Mesenchymal stem cell (in vitro differentiated cells and primary cell): ENCODE measurements at regions not wholly inside any gene's neighbourhood (a gene's known extent, or its start where the extent isn't known, plus 50 kb on each side); places are given as distances from the start of the nearest gene placed in this dataset.

Experiments used
- DNase-seq: peaks from one replicate; pipeline ENCODE4 v3.0.0-alpha.2; 2013
- H2AFZ ChIP-seq: one replicate; pipeline ENCODE4 v1.6.1; 2013; ENCODE audit warnings: low read depth, mild to moderate bottlenecking, control low read depth, inconsistent platforms, low read length, moderate library complexity
- H2AK5ac ChIP-seq: 2 replicates; pipeline ENCODE4 v1.6.1; 2013; ENCODE audit warnings: low read length, moderate library complexity, mild to moderate bottlenecking, inconsistent platforms; ENCODE audit not compliant: severe bottlenecking
- H2BK120ac ChIP-seq: one replicate; pipeline ENCODE4 v1.6.1; 2013; ENCODE audit warnings: low read depth, mild to moderate bottlenecking, inconsistent platforms, low read length, moderate library complexity
- H2BK12ac ChIP-seq, 2 experiments: one replicate each; pipeline ENCODE4 v1.6.1; 2013; ENCODE audit warnings: inconsistent platforms in 2 of 2, low read length in 2 of 2, mild to moderate bottlenecking in 2 of 2, moderate library complexity in 2 of 2, control low read depth in 1 of 2
- H2BK15ac ChIP-seq: one replicate; pipeline ENCODE4 v1.6.1; 2013; ENCODE audit warnings: mild to moderate bottlenecking, low read depth, inconsistent platforms; ENCODE audit not compliant: poor library complexity, severe bottlenecking
- H2BK5ac ChIP-seq: 2 replicates; pipeline ENCODE4 v1.6.1; 2013; ENCODE audit warnings: low read depth, mild to moderate bottlenecking, low read length, control low read depth, inconsistent platforms; ENCODE audit not compliant: poor library complexity, severe bottlenecking
- H3K14ac ChIP-seq, 2 experiments: one replicate each; pipeline ENCODE4 v1.6.1; 2013; ENCODE audit warnings: inconsistent platforms in 2 of 2, low read length in 2 of 2, control low read depth in 1 of 2, mild to moderate bottlenecking in 1 of 2, moderate library complexity in 1 of 2
- H3K18ac ChIP-seq, 2 experiments: one replicate each; pipeline ENCODE4 v1.6.1; 2013; ENCODE audit warnings: inconsistent platforms in 2 of 2, low read length in 2 of 2, control low read depth in 1 of 2, low read depth in 1 of 2, mild to moderate bottlenecking in 1 of 2
- H3K23ac ChIP-seq, 2 experiments: one replicate each; pipeline ENCODE4 v1.6.1; 2013; ENCODE audit warnings: inconsistent platforms in 2 of 2, low read length in 2 of 2, mild to moderate bottlenecking in 2 of 2, moderate library complexity in 2 of 2, control low read depth in 1 of 2
- H3K27ac ChIP-seq: 2 replicates; pipeline ENCODE4 v1.5.1; 2013; ENCODE audit warnings: mild to moderate bottlenecking, moderate library complexity, low read length, control low read depth, inconsistent platforms; ENCODE audit not compliant: poor library complexity, severe bottlenecking
- H3K27me3 ChIP-seq, 2 experiments: 2 replicates each; pipeline versions ENCODE4 v1.6.1 to v1.7.0; 2013; ENCODE audit warnings: low read length in 2 of 2, mild to moderate bottlenecking in 2 of 2, moderate library complexity in 2 of 2, control low read depth in 1 of 2, inconsistent platforms in 1 of 2; ENCODE audit not compliant: control insufficient read depth in 1 of 2, insufficient read depth in 1 of 2
- H3K36me3 ChIP-seq, 2 experiments: 2 replicates each; pipeline versions ENCODE4 v1.6.1 to v1.7.0; 2013; ENCODE audit warnings: low read length in 2 of 2, control low read depth in 1 of 2, inconsistent platforms in 1 of 2, low read depth in 1 of 2, mild to moderate bottlenecking in 1 of 2; ENCODE audit not compliant: insufficient read depth in 2 of 2, control insufficient read depth in 1 of 2
- H3K4ac ChIP-seq, 2 experiments: one replicate each; pipeline ENCODE4 v1.6.1; 2013; ENCODE audit warnings: inconsistent platforms in 2 of 2, low read length in 2 of 2, mild to moderate bottlenecking in 2 of 2, moderate library complexity in 2 of 2, control low read depth in 1 of 2, low read depth in 1 of 2
- H3K4me1 ChIP-seq: 2 replicates; pipeline ENCODE4 v1.6.1; 2013; ENCODE audit warnings: low read depth, low read length, control low read depth; ENCODE audit not compliant: control insufficient read depth, insufficient read depth
- H3K4me2 ChIP-seq: 2 replicates; pipeline ENCODE4 v1.6.1; 2013; ENCODE audit warnings: low read length, mild to moderate bottlenecking, inconsistent platforms; ENCODE audit not compliant: poor library complexity, severe bottlenecking
- H3K4me3 ChIP-seq, 2 experiments: 2 replicates each; pipeline versions ENCODE4 v1.5.1 to v1.7.0; 2013; ENCODE audit warnings: low read length in 2 of 2, mild to moderate bottlenecking in 2 of 2, control low read depth in 1 of 2, low read depth in 1 of 2; ENCODE audit not compliant: insufficient read depth in 1 of 2
- H3K79me1 ChIP-seq: replicated peaks from 2 replicates; pipeline ENCODE4 v1.6.1; 2013; ENCODE audit warnings: mild to moderate bottlenecking, control low read depth, low read length, inconsistent platforms; ENCODE audit not compliant: poor library complexity, severe bottlenecking
- H3K9ac ChIP-seq: 2 replicates; pipeline ENCODE4 v1.7.0; 2013; ENCODE audit warnings: mild to moderate bottlenecking, low read length, moderate library complexity
- H3K9me3 ChIP-seq: 2 replicates; pipeline ENCODE4 v1.7.0; 2013; ENCODE audit warnings: mild to moderate bottlenecking, low read length; ENCODE audit not compliant: control insufficient read depth
- H4K8ac ChIP-seq: one replicate; pipeline ENCODE4 v1.6.1; 2013; ENCODE audit warnings: inconsistent platforms, mild to moderate bottlenecking, low read length, moderate library complexity
- H4K91ac ChIP-seq: one replicate; pipeline ENCODE4 v1.6.1; 2013; ENCODE audit warnings: mild to moderate bottlenecking, low read length, inconsistent platforms
- WGBS: methylation state at CpG from one replicate; pipeline ENCODE4 v1.1.7; 2013; ENCODE audit warnings: mixed read lengths; 5-methylcytosine and 5-hydroxymethylcytosine counted together

DNA sequence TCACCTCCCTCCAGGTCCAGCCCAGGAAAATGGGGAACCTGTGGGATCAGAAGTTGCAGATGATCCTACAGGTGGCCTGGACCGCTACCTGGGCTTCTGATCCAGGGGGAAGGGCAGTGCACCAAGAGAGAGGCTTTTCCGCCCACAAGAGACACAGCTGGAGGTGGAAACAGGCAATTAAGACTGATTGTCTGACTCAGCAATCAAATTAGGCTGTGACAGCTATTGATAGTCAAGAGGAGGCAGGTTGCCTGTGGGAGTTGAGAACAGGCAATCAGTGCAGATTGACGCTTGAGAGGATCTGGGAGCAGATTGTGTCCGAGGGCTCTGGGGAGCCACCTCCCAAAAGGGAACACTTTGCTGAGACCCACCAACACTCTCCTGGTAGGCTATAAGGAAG, 71.1 kb upstream of the SLC44A1 start:
- H2BK15ac ChIP-seq, result no peak overlapping the region
- no peak overlapping the region for H3K14ac ChIP-seq
- no peak overlapping the region for H2BK12ac ChIP-seq
- no peak overlapping the region for H3K23ac ChIP-seq
- no peaks in the 10 kb centered on the region for H3K36me3 ChIP-seq
- no peak overlapping the region for H2AFZ ChIP-seq
- DNase-seq, result no peak
- no peaks in the 10 kb centered on the region for H3K4me1 ChIP-seq
- no peak overlapping the region for H3K4me3 ChIP-seq
- no peaks in the 10 kb centered on the region for H3K9me3 ChIP-seq
- H3K9ac ChIP-seq, result no peak overlapping the region
- no peak overlapping the region for H3K18ac ChIP-seq
- H2BK120ac ChIP-seq, result no peak overlapping the region
- H4K91ac ChIP-seq, result no peak overlapping the region
- no peak overlapping the region for H2BK5ac ChIP-seq
- 66% methylated on average over 4 of the region's 4 CpGs for WGBS
- no peak overlapping the region for H4K8ac ChIP-seq
- no peaks in the 10 kb centered on the region for H3K79me1 ChIP-seq
- H3K4ac ChIP-seq, result no peak overlapping the region
- no peak overlapping the region for H3K4me2 ChIP-seq
- H2AK5ac ChIP-seq, result no peak overlapping the region
- H3K27ac ChIP-seq, result no peak overlapping the region
- no peaks in the 10 kb centered on the region for H3K27me3 ChIP-seq

DNA sequence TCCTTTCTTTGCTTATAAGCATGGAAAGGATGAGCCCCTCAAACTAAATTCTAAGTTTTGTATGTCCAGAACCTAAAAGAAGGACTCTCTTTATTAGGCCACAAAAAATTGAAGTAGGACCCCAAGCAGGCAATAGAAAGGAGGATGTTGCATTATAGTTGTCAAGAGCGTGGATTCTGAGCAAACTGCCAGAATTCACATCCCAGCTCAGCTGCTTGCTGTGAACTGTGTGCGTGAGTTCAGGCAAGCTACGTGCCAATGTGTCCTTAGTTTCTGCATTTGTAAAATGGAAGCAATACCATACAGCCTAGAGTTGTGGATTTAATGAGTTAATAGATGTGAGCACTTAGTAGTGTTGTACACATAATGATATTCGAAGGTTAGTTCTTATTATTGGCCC, 70.6 kb upstream of the SLC44A1 start:
- Histone ChIP-seq H2AFZ (no peak overlapping the region), H3K27ac (no peak overlapping the region), H3K4me2 (no peak overlapping the region), H2BK12ac (no peak overlapping the region), H2BK15ac (no peak overlapping the region), H3K9me3 (no peaks in the 10 kb centered on the region), H3K18ac (no peak overlapping the region), H3K36me3 (no peaks in the 10 kb centered on the region), H4K8ac (no peak overlapping the region), H2BK120ac (no peak overlapping the region), H3K79me1 (no peaks in the 10 kb centered on the region), H3K4me1 (no peaks in the 10 kb centered on the region), H3K9ac (no peak overlapping the region), H3K4ac (no peak overlapping the region), H2BK5ac (no peak overlapping the region), H3K27me3 (no peaks in the 10 kb centered on the region), H4K91ac (no peak overlapping the region), H3K23ac (no peak overlapping the region), H3K4me3 (no peak overlapping the region), H2AK5ac (no peak overlapping the region), H3K14ac (no peak overlapping the region)
- 90% methylated on average over 4 of the region's 4 CpGs for WGBS
- DNase-seq, result no peak

DNA sequence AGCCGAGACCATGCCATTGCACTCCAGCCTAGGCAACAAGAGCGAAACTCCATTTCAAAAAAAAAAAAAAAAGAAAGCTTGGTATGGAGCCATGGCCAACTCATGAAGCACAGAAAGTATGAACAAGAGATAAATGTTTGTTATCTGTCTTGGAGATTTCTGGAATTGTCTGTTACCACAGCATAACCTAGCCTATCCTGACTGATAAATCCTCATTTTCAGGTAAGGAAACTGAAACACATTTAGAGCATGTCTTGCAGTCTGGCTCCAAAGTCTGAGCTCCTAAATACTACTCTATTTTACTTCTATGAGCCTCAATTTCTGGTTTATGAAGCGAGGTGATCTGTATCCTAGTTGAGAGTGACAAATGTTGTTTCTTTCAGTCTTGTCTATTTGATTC, 68.3 kb upstream of the SLC44A1 start:
- no peak overlapping the region for H3K4ac ChIP-seq
- H3K9ac ChIP-seq, result no peak overlapping the region
- no peak overlapping the region for H3K4me3 ChIP-seq
- H3K36me3 ChIP-seq, result no peaks in the 10 kb centered on the region
- DNase-seq, result no peak
- H3K79me1 ChIP-seq, result no peaks in the 10 kb centered on the region
- H3K4me2 ChIP-seq, result no peak overlapping the region
- H2AK5ac ChIP-seq, result no peak overlapping the region
- no peak overlapping the region for H3K23ac ChIP-seq
- H2BK12ac ChIP-seq, result no peak overlapping the region
- no peak overlapping the region for H4K91ac ChIP-seq
- H3K27ac ChIP-seq, result no peak overlapping the region
- H3K27me3 ChIP-seq, result no peaks in the 10 kb centered on the region
- no peak overlapping the region for H2BK120ac ChIP-seq
- H2BK5ac ChIP-seq, result no peak overlapping the region
- 100% methylated on average over 1 of the region's 3 CpGs for WGBS
- no peak overlapping the region for H3K14ac ChIP-seq
- H3K4me1 ChIP-seq, result no peaks in the 10 kb centered on the region
- no peak overlapping the region for H2AFZ ChIP-seq
- H3K9me3 ChIP-seq, result no peaks in the 10 kb centered on the region
- H4K8ac ChIP-seq, result no peak overlapping the region
- no peak overlapping the region for H3K18ac ChIP-seq
- H2BK15ac ChIP-seq, result no peak overlapping the region

DNA sequence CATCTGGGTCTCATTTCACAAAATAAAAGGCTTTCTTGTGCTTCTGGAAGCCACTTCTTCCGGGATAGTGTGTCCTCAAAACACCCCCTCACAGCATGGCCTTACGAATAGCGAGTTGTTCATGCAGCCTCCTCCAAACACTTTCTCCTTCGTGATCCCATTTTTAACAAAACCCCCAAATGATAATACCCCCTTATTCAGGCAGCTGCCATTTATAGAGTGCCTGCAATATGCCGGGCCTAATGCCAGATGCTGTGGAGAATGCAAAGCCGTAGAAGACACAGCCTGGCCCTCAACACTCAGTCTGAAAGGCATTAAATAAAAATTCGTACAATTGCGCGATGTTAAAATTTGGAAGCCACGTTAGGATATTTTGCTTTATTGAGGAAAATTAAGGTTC, 66.4 kb upstream of the SLC44A1 start:
- Histone ChIP-seq H4K91ac (no peak overlapping the region), H3K4me2 (no peak overlapping the region), H3K9me3 (no peaks in the 10 kb centered on the region), H3K18ac (no peak overlapping the region), H3K4me1 (no peaks in the 10 kb centered on the region), H3K4me3 (no peak overlapping the region), H2BK12ac (no peak overlapping the region), H2BK15ac (no peak overlapping the region), H3K36me3 (no peaks in the 10 kb centered on the region), H4K8ac (no peak overlapping the region), H3K23ac (no peak overlapping the region), H2BK5ac (no peak overlapping the region), H3K27me3 (no peaks in the 10 kb centered on the region), H3K27ac (no peak overlapping the region), H2AK5ac (no peak overlapping the region), H3K9ac (no peak overlapping the region), H3K79me1 (no peaks in the 10 kb centered on the region), H2BK120ac (no peak overlapping the region), H2AFZ (no peak overlapping the region), H3K4ac (no peak overlapping the region), H3K14ac (no peak overlapping the region)
- no peak for DNase-seq
- 80% methylated on average over 10 of the region's 10 CpGs for WGBS
